Left lung (tissue), 4 donors: ENCODE measurements at regions not wholly inside any gene's neighbourhood (a gene's known extent, or its start where the extent isn't known, plus 50 kb on each side); places are given as distances from the start of the nearest gene placed in this dataset.
"Not testable (repeated sequence)": the region's sequence is repeated elsewhere in the genome, so short reads cannot be mapped to it uniquely, and the experiment has no call there.

ENCODE experiments used
- ATAC-seq: fragments of 200-7000 bp; cut with Tn5 transposase; one replicate; pipeline ENCODE4 v1.9.1; 2020; ENCODE audit warnings: moderate library complexity
- DNase-seq, 4 donors: peaks; one replicate each; pipeline ENCODE4 v3.0.0-alpha.2; 2013 to 2020
- H3K27ac ChIP-seq, 2 donors: fragments of 200-600 bp; sonication (generic) in 1 of 2; one replicate each; pipeline versions ENCODE4 v1.5.0 to v1.8.0; 2020 to 2021
- H3K27me3 ChIP-seq, 2 donors: fragments of 200-600 bp; sonication (generic) in 1 of 2; one replicate each; pipeline versions ENCODE4 v1.5.0 to v1.8.0; 2020 to 2021
- H3K36me3 ChIP-seq, 2 donors: fragments of 200-600 bp; sonication (generic) in 1 of 2; one replicate each; pipeline versions ENCODE4 v1.5.0 to v1.8.0; 2020 to 2021
- H3K4me1 ChIP-seq, 2 donors: fragments of 200-600 bp; one replicate each; pipeline ENCODE4 v1.8.0; 2021
- H3K4me3 ChIP-seq, 2 donors: fragments of 200-600 bp; sonication (generic) in 1 of 2; one replicate each; pipeline versions ENCODE4 v1.5.0 to v1.8.0; 2020 to 2021; ENCODE audit warnings: mild to moderate bottlenecking in 1 of 2
- H3K9me3 ChIP-seq, 2 donors: fragments of 200-600 bp; sonication (generic) in 1 of 2; one replicate each; pipeline versions ENCODE4 v1.5.0 to v1.8.0; 2020 to 2021
- CTCF ChIP-seq, 2 donors: fragments of 200-600 bp; sonication (generic) in 1 of 2; IDR thresholded peaks; one replicate each; pipeline versions ENCODE4 v1.5.0 to v1.8.0; 2021; ENCODE audit warnings: antibody characterized with exemption in 2 of 2
- intact Hi-C, 2 donors: fragments of 100-400 bp; cut with DNase I; formaldehyde crosslinking; loops; one replicate each; pipeline versions ENCODE4 v1.11.2 to v1.14.2; 2022
- donor health status: DM: no; HTN: yes; CAD: no.
- donor health status: DM: no; HTN: no; CAD: no.

- ATAC-seq (no peak), DNase-seq (no peak)
- Histone ChIP-seq H3K9me3 (peaks cover 0 to 6% of the 10 kb centered on the region in 2 donors), H3K27ac (no peak overlapping the region), H3K36me3 (no peaks in the 10 kb centered on the region), H3K4me3 (no peak overlapping the region), H3K4me1 (no peaks in the 10 kb centered on the region), H3K27me3 (no peaks in the 10 kb centered on the region)
- TF ChIP-seq CTCF (IDR thresholded peaks at IDR 0.05): no peak
- intact Hi-C loops: no loop called here
Observed at GRCh38 chr6:16043171-16044135, 85.4 kb upstream of the MYLIP start.

- no peak for DNase-seq
- intact Hi-C loops: no loop called here
- TF ChIP-seq CTCF (IDR thresholded peaks at IDR 0.05): no peak
Observed at GRCh38 chr6:16042751-16043150, 86.1 kb upstream of the MYLIP start.

GRCh38 chr6:16041327-16041726, 87.6 kb upstream of the MYLIP start:
- TF ChIP-seq CTCF (IDR thresholded peaks at IDR 0.05): no peak
- Histone ChIP-seq H3K27me3 (no peaks in the 10 kb centered on the region), H3K4me3 (no peak overlapping the region), H3K4me1 (no peaks in the 10 kb centered on the region), H3K36me3 (no peaks in the 10 kb centered on the region), H3K27ac (no peak overlapping the region), H3K9me3 (peaks cover 0 to 6% of the 10 kb centered on the region in 2 donors)
- no peak for DNase-seq
- no peak for ATAC-seq
- intact Hi-C loops: no loop called here

More at GRCh38 chr6:16042751-16043150, 86.1 kb upstream of the MYLIP start:
- ATAC-seq: no peak
- H3K4me3 ChIP-seq: no peak overlapping the region
- no peaks in the 10 kb centered on the region for H3K27me3 ChIP-seq
- peaks cover 0 to 6% of the 10 kb centered on the region in 2 donors for H3K9me3 ChIP-seq
- no peaks in the 10 kb centered on the region for H3K36me3 ChIP-seq
- no peaks in the 10 kb centered on the region for H3K4me1 ChIP-seq
- H3K27ac ChIP-seq: no peak overlapping the region

DNA sequence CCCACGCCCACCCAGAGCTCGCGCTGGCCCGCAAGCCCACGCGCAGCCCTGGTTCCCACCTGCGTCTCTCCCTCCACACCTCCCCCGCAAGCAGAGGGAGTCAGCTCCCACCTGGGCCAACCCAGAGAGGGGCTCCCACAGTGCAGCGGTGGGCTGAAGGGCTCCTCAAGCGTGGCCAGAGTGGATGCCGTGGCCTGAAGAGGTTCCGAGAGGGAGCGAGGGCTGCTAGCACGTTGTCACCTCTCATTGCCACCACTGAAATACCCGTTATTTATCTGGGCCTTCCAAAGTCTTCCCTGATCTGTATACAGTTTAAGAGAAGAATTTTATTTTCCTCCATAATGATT, 88.3 kb upstream of the MYLIP start:
- no peak overlapping the region for H3K4me3 ChIP-seq

GRCh38 chr6:16039892-16040627, 88.8 kb upstream of the MYLIP start:
- ATAC-seq, intact Hi-C loops, H3K9me3 ChIP-seq: not testable (repeated sequence)

More for the DNA sequence above, 88.3 kb upstream of the MYLIP start:
- ATAC-seq (no peak), DNase-seq (no peak)
- Histone ChIP-seq H3K36me3 (no peaks in the 10 kb centered on the region), H3K4me1 (no peaks in the 10 kb centered on the region), H3K9me3 (peaks cover 0 to 6% of the 10 kb centered on the region in 2 donors), H3K27ac (no peak overlapping the region), H3K27me3 (no peaks in the 10 kb centered on the region)
- no peak for TF ChIP-seq CTCF (IDR thresholded peaks at IDR 0.05)
- intact Hi-C loops: no loop called here

More at GRCh38 chr6:16039892-16040627, 88.8 kb upstream of the MYLIP start:
- peak in 1 of 4 donors; percentile 57 for DNase-seq
- H3K27ac ChIP-seq, H3K4me1 ChIP-seq, H3K36me3 ChIP-seq, H3K4me3 ChIP-seq, H3K27me3 ChIP-seq: not testable (repeated sequence)
